ENCODE measurements at regions not wholly inside any gene's neighbourhood (a gene's known extent, or its start where the extent isn't known, plus 50 kb on each side); places are given as distances from the start of the nearest gene placed in this dataset.

- no peak for TF ChIP-seq ZNF780A (CRISPR knock-in tag; IDR thresholded peaks at IDR 0.05)
- TF ChIP-seq HMGXB3 (CRISPR knock-in tag; IDR thresholded peaks at IDR 0.05; ENCODE audit: borderline replicate concordance) = no peak
- no peak for TF ChIP-seq MED1 (CRISPR knock-in tag; IDR thresholded peaks at IDR 0.05)
- no peak for TF ChIP-seq CTCF (CRISPR knock-in tag; IDR thresholded peaks at IDR 0.05)
- no peak for TF ChIP-seq EP300 (IDR thresholded peaks at IDR 0.05; ENCODE audit: low read depth in 2 of 2, low read length in 2 of 2)
- no peak for TF ChIP-seq EP300 (CRISPR knock-in tag; IDR thresholded peaks at IDR 0.05; ENCODE audit: borderline replicate concordance)
- TF ChIP-seq, protein P1, sequence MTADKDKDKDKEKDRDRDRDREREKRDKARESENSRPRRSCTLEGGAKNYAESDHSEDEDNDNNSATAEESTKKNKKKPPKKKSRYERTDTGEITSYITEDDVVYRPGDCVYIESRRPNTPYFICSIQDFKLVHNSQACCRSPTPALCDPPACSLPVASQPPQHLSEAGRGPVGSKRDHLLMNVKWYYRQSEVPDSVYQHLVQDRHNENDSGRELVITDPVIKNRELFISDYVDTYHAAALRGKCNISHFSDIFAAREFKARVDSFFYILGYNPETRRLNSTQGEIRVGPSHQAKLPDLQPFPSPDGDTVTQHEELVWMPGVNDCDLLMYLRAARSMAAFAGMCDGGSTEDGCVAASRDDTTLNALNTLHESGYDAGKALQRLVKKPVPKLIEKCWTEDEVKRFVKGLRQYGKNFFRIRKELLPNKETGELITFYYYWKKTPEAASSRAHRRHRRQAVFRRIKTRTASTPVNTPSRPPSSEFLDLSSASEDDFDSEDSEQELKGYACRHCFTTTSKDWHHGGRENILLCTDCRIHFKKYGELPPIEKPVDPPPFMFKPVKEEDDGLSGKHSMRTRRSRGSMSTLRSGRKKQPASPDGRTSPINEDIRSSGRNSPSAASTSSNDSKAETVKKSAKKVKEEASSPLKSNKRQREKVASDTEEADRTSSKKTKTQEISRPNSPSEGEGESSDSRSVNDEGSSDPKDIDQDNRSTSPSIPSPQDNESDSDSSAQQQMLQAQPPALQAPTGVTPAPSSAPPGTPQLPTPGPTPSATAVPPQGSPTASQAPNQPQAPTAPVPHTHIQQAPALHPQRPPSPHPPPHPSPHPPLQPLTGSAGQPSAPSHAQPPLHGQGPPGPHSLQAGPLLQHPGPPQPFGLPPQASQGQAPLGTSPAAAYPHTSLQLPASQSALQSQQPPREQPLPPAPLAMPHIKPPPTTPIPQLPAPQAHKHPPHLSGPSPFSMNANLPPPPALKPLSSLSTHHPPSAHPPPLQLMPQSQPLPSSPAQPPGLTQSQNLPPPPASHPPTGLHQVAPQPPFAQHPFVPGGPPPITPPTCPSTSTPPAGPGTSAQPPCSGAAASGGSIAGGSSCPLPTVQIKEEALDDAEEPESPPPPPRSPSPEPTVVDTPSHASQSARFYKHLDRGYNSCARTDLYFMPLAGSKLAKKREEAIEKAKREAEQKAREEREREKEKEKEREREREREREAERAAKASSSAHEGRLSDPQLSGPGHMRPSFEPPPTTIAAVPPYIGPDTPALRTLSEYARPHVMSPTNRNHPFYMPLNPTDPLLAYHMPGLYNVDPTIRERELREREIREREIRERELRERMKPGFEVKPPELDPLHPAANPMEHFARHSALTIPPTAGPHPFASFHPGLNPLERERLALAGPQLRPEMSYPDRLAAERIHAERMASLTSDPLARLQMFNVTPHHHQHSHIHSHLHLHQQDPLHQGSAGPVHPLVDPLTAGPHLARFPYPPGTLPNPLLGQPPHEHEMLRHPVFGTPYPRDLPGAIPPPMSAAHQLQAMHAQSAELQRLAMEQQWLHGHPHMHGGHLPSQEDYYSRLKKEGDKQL (CRISPR knock-in tag; IDR thresholded peaks at IDR 0.05; ENCODE audit: low read depth) = no peak
- TF ChIP-seq, protein P2, sequence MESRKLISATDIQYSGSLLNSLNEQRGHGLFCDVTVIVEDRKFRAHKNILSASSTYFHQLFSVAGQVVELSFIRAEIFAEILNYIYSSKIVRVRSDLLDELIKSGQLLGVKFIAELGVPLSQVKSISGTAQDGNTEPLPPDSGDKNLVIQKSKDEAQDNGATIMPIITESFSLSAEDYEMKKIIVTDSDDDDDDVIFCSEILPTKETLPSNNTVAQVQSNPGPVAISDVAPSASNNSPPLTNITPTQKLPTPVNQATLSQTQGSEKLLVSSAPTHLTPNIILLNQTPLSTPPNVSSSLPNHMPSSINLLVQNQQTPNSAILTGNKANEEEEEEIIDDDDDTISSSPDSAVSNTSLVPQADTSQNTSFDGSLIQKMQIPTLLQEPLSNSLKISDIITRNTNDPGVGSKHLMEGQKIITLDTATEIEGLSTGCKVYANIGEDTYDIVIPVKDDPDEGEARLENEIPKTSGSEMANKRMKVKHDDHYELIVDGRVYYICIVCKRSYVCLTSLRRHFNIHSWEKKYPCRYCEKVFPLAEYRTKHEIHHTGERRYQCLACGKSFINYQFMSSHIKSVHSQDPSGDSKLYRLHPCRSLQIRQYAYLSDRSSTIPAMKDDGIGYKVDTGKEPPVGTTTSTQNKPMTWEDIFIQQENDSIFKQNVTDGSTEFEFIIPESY (CRISPR knock-in tag; IDR thresholded peaks at IDR 0.05) = no peak
- no peak for TF ChIP-seq GABPB1 (CRISPR knock-in tag; IDR thresholded peaks at IDR 0.05)
- TF ChIP-seq ZC3H13 (CRISPR knock-in tag; IDR thresholded peaks at IDR 0.05) = no peak
- TF ChIP-seq BRD4 (CRISPR knock-in tag; IDR thresholded peaks at IDR 0.05) = no peak
- TF ChIP-seq POLR2AphosphoS5 (IDR thresholded peaks at IDR 0.05; ENCODE audit: low read depth, low read length) = no peak
- TF ChIP-seq ZNF512 (CRISPR knock-in tag; IDR thresholded peaks at IDR 0.05) = no peak
Observed at GRCh38 chr2:19003554-19003953, 354.9 kb downstream of the OSR1 start.
